Omental fat pad (tissue), 3 donors: ENCODE measurements at regions not wholly inside any gene's neighbourhood (a gene's known extent, or its start where the extent isn't known, plus 50 kb on each side); places are given as distances from the start of the nearest gene placed in this dataset.
"Not testable (repeated sequence)": the region's sequence is repeated elsewhere in the genome, so short reads cannot be mapped to it uniquely, and the experiment has no call there.

Experiments
- ATAC-seq: fragments of 150-250 bp; one replicate; pipeline ENCODE4 v1.9.1; 2016; ENCODE audit warnings: mild to moderate bottlenecking, moderate library complexity; ENCODE audit not compliant: low FRiP score
- DNase-seq: peaks from one replicate; pipeline ENCODE4 v3.0.0-alpha.2; 2019; ENCODE audit warnings: low spot score
- TF ChIP-seq, protein P1 (sequence below), 3 donors: fragments of 450-650 bp; IDR thresholded peaks; one replicate each; pipeline ENCODE4 v1.5.1; 2016 to 2017; ENCODE audit warnings: antibody characterized with exemption in 3 of 3, mild to moderate bottlenecking in 3 of 3, moderate library complexity in 2 of 3

DNA sequence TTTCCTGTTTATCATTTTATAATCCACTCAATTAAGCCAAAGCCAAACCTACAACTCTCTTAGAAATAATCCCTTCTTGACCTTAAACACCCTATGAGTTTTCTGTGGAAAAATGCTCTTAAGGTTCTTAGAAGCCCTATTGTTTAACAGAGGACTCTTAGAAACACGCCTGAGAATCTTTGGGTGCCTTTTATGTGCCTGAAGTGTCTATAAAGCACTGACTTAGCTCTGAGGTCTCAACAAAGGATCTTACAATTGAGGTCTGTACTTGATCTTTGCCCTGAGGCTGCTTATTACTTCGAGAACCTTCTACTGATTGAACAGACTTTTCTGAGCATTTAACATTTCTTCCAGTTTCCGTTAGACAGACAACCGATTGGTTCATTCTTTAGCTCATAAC is 353.3 kb upstream of the SORCS1 start:
- TF ChIP-seq, protein P1, sequence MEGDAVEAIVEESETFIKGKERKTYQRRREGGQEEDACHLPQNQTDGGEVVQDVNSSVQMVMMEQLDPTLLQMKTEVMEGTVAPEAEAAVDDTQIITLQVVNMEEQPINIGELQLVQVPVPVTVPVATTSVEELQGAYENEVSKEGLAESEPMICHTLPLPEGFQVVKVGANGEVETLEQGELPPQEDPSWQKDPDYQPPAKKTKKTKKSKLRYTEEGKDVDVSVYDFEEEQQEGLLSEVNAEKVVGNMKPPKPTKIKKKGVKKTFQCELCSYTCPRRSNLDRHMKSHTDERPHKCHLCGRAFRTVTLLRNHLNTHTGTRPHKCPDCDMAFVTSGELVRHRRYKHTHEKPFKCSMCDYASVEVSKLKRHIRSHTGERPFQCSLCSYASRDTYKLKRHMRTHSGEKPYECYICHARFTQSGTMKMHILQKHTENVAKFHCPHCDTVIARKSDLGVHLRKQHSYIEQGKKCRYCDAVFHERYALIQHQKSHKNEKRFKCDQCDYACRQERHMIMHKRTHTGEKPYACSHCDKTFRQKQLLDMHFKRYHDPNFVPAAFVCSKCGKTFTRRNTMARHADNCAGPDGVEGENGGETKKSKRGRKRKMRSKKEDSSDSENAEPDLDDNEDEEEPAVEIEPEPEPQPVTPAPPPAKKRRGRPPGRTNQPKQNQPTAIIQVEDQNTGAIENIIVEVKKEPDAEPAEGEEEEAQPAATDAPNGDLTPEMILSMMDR (IDR thresholded peaks at IDR 0.05) = no peak
- ATAC-seq (no peak), DNase-seq (no peak)

DNA sequence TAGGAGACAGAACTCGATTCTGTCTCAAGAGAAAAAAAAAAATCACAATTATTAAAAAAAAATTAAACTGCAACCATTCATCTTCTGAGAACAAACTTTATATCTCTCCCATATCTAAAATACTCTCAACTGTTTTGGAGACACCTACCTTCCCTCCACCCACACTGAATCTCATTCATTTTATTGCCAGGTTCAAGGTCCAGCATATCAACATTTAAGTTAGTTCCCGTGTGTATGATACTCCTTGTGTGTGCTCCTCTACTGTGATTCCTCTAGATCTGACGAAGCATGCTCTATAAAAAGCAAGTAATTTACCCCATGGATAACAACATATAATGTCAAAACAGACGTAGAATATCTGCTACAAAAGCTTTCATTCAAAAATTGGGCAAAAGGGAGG is 351.8 kb upstream of the SORCS1 start:
- TF ChIP-seq, protein P1 (IDR thresholded peaks at IDR 0.05) = no peak
- ATAC-seq = no peak
- no peak for DNase-seq

DNA sequence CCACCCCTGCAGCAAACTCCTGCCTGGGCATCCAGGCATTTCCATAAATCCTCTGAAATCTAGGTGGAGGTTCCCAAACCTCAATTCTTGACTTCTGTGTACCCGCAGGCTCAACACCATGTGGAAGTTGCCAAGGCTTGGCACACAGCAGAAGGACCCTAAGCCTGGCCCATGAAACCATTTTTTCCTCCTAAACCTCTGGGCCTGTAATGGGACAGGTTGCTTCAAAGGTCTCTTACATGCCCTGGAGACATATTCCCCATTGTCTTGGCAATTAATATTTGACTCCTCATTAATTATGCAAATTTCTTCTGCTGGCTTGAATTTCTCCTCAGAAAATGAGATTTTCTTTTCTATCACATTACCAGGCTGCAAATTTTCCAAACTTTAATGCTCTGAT is 339.5 kb upstream of the SORCS1 start:
- DNase-seq, ATAC-seq: not testable (repeated sequence)

DNA sequence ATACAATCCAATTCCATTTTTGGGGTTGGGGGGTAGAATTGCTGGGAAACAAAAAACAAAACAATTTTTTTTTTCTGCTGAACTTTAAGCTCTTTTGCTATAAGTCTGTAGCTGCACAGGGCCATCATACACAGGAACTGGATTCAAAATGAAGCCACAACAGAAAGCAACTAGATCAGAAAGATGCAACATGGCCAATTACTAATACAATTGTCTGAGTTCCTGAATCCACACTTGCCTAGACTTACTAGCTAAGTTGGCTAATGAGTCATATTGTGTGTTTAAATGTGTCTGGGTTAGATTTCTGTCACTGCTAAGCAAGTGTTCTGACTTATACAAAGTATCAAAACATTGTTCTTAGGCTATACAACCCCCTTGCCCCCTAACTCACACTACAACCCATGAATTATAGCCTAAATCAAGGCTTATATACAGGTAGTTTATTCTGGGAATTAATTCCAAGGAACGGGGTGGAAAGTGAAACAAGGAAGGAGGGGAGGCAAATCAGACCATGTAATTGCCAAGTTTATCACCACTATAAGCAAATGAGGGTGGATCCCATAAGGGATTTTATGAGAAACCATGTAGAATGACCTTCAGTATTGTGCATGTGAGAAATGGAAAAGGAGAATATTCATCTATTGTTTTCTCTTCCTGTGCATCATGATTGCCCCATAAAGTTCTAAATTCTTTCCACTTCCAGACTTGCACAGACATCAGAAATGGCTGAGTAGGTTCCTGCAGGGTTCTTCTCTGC is 337.9 kb upstream of the SORCS1 start:
- DNase-seq (no peak), ATAC-seq (no peak)
- TF ChIP-seq, protein P1 (IDR thresholded peaks at IDR 0.05) = no peak

DNA sequence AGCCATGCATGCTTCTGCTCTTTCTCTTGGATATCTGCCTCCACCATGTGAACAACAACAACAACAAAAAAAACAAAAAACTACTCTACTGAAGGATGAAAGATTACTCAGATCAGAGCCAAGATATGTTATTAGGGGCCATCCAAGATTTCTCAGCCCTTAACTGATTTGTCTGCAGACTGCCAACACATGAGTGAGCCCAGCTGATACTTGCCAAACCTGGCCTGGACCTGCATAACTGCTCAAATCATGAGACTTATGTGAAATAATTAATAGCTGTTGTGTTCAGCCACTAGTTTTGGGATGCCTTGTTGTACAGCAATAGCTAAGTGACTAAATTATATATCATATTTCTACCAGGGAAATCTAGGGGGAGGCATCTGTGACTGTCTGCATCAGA is 334.5 kb upstream of the SORCS1 start:
- ATAC-seq (no peak), DNase-seq (no peak)
- TF ChIP-seq, protein P1 (IDR thresholded peaks at IDR 0.05) = no peak

DNA sequence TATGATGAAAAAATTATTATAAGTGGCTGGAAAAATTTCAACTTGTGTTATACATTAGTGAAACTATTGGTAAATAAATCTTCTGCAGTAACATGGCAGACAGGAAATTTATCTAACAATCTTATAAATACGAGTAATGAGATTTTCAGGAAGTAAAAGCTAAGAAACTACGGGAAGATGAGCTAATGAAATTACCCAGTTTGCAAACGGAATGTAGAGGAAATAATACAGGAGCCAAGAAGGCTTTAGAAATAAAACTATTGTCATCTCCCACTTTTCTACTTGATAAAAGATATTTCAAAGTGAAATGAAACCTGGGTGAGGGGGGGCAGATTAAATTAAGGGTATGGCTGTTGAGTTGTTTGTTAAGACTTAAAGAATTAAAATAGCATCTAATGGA is 332.5 kb upstream of the SORCS1 start:
- TF ChIP-seq, protein P1 (IDR thresholded peaks at IDR 0.05) = no peak
- DNase-seq (no peak), ATAC-seq (no peak)

DNA sequence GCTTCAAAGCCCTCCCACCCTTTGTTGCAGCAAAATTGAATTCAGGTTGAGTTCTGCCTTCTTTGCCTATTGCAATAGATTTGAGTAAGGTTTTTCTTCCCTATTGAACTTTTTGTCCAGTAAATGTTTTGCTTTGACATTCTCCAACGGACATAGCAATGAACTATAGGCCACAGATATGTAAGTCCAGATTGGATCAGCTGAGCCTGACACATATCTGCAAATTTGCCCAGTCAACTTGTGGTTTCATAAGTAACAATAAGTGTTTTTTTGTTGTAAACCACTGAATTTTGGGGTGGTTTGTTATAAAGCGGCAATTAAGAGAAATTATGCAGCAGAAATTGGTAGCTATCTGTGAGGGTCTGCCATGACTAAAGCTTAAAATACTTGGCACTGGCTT is 332.1 kb upstream of the SORCS1 start:
- ATAC-seq = no peak
- DNase-seq = no peak

More for the DNA sequence above, 332.1 kb upstream of the SORCS1 start:
- TF ChIP-seq, protein P1 (IDR thresholded peaks at IDR 0.05) = no peak
